K562 (cell line): ENCODE measurements at regions not wholly inside any gene's neighbourhood (a gene's known extent, or its start where the extent isn't known, plus 50 kb on each side); places are given as distances from the start of the nearest gene placed in this dataset.

ENCODE experiments used
- ARHGAP35 ChIP-seq: fragments of 450-650 bp; IDR thresholded peaks from 2 replicates; pipeline ENCODE4 v1.6.1; 2018; ENCODE audit not compliant: partially characterized antibody
- ATF4 ChIP-seq: fragments of 450-650 bp; formaldehyde crosslinking; IDR thresholded peaks from 2 replicates; pipeline ENCODE4 v1.4.0; 2022; ENCODE audit warnings: mild to moderate bottlenecking, moderate library complexity
- BDP1 ChIP-seq: IDR thresholded peaks from 3 replicates; pipeline ENCODE4 v1.6.1; 2011; ENCODE audit not compliant: insufficient read length, insufficient read depth
- CEBPG ChIP-seq, 3 experiments: fragments of 200-800 bp in 1 of 3; sonication (Bioruptor generic) in 1 of 3; sonication (generic) in 1 of 3; formaldehyde crosslinking in 1 of 3; IDR thresholded peaks in 2 of 3; conservative IDR thresholded peaks in 1 of 3; 2 replicates each; pipeline versions ENCODE4 v1.6.1 to v1.8.0; 2016 to 2022; ENCODE audit warnings: missing compliant biosample characterization in 2 of 3, missing genetic modification characterization in 2 of 3, mild to moderate bottlenecking in 1 of 3, missing genetic modification reagents in 1 of 3
- GATA2 ChIP-seq: sonication (generic); formaldehyde crosslinking; IDR thresholded peaks from 2 replicates; pipeline ENCODE4 v1.4.0; 2020; ENCODE audit warnings: mild to moderate bottlenecking, missing genetic modification reagents
- GTF2E2 ChIP-seq: fragments of 200-800 bp; sonication (Bioruptor generic); IDR thresholded peaks from 2 replicates; pipeline ENCODE4 v1.6.1; 2016; ENCODE audit warnings: missing genetic modification characterization, missing compliant biosample characterization
- KLF13 ChIP-seq: fragments of 450-650 bp; IDR thresholded peaks from 2 replicates; pipeline ENCODE4 v1.6.1; 2016; ENCODE audit warnings: missing genetic modification characterization, low read depth, mild to moderate bottlenecking, missing compliant biosample characterization, moderate library complexity, borderline replicate concordance
- MNT ChIP-seq, 2 experiments: fragments of 450-650 bp; conservative IDR thresholded peaks; 2 replicates each; pipeline ENCODE4 v1.6.1; 2017; ENCODE audit warnings: mild to moderate bottlenecking in 2 of 2, moderate library complexity in 2 of 2
- MXD1 ChIP-seq: fragments of 250-450 bp; sonication (Bioruptor Pico); IDR thresholded peaks from 2 replicates; pipeline ENCODE4 v1.8.0; 2021; ENCODE audit warnings: borderline replicate concordance, mild to moderate bottlenecking, moderate library complexity; ENCODE audit not compliant: poor library complexity, severe bottlenecking
- NONO ChIP-seq, 2 experiments: fragments of 200-400 bp in 1 of 2; fragments of 450-650 bp in 1 of 2; formaldehyde crosslinking in 1 of 2; IDR thresholded peaks; 2 replicates each; pipeline ENCODE4 v1.6.1; 2017; ENCODE audit warnings: low read depth in 2 of 2, mild to moderate bottlenecking in 2 of 2, moderate library complexity in 2 of 2, low read length in 1 of 2
- PHF20 ChIP-seq: fragments of 450-650 bp; IDR thresholded peaks from 2 replicates; pipeline ENCODE4 v1.6.1; 2018; ENCODE audit not compliant: partially characterized antibody
- POLR2B ChIP-seq: fragments of 450-650 bp; IDR thresholded peaks from 2 replicates; pipeline ENCODE4 v1.6.1; 2018; ENCODE audit warnings: low read depth; ENCODE audit not compliant: partially characterized antibody
- ZBTB43 ChIP-seq: sonication (generic); formaldehyde crosslinking; IDR thresholded peaks from 2 replicates; pipeline ENCODE4 v1.8.0; 2023; ENCODE audit warnings: mild to moderate bottlenecking, missing genetic modification reagents

GRCh38 chr18:77993188-77993981 lies 743.7 kb downstream of the GALR1 start (continued):
- TF ChIP-seq ZBTB43 (CRISPR knock-in tag) (no peak), NONO (IDR thresholded peaks at IDR 0.05; ENCODE audit: low read depth in 2 of 2, low read length in 1 of 2) (0 out of 4 replicates have a peak, but pooled peaks of 1 of the 2 experiments have one; percentile 36), BDP1 (no peak), MXD1 (CRISPR knock-in tag) (peak; percentile 34), POLR2B (peak; percentile 97), CEBPG (CRISPR knock-in tag; IDR thresholded peaks at IDR 0.05) (peak; percentile 84), CEBPG (tag; conservative IDR thresholded peaks at IDR 0.05 in 1 of 2, IDR thresholded peaks at IDR 0.05 in 1 of 2) (peak; percentile 61 to 67), ATF4 (no peak), MNT (conservative IDR thresholded peaks at IDR 0.05) (peak; percentile 75 to 86), ARHGAP35 (peak; percentile 93), GTF2E2 (tag) (peak; percentile 88; the same call in 1 of the 2 replicates), GATA2 (CRISPR knock-in tag) (peak; percentile 63), PHF20 (no peak), KLF13 (tag) (0 out of 2 replicates have a peak, but pooled peaks have one; percentile 41)
